ENCODE measurements at regions not wholly inside any gene's neighbourhood (a gene's known extent, or its start where the extent isn't known, plus 50 kb on each side); places are given as distances from the start of the nearest gene placed in this dataset.
A peak's percentile ranks its signal among the peaks of the same experiment; 100 is the strongest.
"Not testable (repeated sequence)": the region's sequence is repeated elsewhere in the genome, so short reads cannot be mapped to it uniquely, and the experiment has no call there.

DNA sequence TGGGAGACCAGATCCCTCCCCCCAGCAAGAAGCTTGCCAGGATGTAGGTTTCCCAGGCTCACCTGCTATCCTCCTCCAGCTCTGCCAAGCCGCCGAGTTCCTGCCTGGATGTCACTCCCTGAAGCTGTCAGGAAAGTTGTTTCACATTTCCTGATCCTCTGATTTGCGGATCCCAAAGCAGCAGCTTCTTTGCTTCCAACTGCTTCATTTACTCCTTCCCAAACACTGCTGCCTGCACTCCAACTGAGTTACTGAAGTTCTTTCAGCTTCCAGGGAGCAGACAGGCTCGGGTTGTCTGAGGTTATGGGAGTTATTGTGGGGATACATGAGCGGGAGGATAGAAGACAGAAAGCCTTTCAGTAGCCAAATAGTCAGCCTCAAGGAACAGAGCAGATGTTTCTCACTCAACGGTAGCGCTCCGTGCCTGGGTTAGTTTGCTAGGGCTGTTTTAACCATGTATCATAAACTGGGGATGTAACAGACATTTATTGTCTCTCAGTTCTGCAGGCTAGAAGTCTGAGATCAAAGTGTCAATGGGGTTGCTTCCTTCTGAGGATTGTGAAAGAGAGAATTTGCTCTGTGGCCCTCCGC is 516.0 kb downstream of the REEP3 start:
- peak; percentile 24 for DNase-seq

DNA sequence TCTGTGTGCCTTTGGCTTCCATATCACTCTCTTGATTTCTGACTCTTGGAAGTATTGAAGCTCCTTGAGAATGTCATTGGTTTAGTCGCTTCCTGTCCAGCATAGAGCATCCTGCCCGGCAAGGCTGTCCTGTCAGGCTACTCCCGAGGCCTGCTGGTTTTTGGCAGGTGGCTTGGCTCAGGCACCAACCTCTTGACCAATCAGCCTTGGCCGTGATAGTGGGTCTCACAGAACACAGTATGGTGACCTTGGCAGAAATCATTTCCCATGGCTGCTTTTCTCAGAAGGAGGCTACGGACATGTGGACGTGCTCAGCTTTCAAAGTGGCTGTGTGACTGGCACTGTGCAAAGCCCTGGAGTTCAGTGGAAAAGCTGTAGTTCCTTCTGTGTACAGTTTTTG is 516.9 kb downstream of the REEP3 start:
- no peak for DNase-seq

DNA sequence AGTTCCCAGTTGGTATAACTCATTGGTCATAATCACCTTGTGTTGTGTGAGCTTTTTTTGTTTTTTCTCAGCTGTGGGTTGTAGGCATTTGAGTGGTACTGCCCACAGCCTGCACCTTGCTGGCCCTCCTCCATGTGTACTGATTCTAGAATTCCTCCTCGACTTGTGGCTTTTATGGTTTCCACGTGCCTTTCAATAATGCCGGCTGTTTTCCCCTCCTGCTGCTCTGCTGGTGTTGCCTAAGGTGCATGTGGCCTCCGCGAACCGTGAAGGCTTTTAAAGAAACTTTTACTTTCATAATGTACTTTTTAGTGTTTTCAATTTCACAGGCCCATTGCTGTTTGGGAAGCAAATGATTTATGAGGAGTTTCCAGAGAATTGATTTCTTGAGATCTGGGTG is 518.0 kb downstream of the REEP3 start:
- no peak for DNase-seq

DNA sequence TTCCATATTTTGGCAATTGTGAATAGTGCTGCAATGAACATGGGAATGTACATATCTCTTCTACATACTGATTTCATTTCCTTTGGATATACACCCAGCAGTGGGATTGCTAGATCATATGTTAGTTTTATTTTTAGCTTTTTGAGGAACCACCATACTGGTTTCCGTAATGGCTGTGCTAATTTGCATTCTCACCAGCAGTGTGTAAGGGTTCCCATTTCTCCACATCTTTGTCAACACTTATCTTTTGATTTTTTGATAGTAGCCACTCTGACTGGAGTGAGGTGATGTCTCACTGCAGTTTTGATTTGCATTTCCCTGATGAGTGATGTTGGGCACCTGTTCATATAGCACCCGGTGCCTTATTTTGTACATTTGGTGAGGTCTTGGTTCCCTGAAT is 519.6 kb downstream of the REEP3 start:
- DNase-seq = no peak

DNA sequence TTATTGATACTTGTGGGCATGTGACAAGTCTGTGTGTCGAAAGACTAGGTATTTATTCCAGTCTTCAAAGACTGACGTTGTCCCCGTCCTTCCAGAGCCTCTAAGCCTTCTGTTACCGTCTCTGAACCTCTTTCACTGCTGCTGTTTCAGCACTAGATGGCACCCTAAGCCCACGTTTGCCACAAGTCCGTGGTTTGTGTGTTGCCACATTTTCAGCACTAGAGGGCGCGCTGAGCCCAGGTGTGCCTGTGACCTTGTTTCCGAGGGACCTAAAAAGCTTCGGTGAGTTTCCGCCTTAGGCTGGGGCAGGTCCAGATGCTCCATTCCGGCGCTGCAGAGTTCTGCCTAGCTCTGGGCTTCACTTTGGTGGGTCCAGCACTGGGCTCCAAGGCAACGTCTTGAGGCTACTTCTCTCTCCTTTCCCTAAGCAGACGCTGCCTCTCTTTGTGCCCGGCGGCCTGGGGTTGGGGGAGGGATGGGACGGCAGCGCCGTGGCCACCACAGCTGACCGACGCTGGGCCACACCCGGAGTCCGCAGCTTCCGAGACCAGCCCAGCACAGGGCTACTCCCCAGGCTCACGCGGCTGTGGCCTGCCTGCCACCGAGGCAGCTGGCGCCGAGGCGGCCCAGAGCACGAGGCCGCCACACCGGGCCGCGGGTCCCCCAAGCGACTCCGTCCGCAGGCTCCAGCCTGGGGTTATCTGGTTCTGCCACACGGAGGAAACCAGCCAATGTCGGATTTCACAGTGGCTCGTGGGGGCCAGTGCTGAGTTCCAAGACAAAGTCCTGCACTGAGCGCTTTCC is 520.2 kb downstream of the REEP3 start:
- peak; percentile 75 for DNase-seq

DNA sequence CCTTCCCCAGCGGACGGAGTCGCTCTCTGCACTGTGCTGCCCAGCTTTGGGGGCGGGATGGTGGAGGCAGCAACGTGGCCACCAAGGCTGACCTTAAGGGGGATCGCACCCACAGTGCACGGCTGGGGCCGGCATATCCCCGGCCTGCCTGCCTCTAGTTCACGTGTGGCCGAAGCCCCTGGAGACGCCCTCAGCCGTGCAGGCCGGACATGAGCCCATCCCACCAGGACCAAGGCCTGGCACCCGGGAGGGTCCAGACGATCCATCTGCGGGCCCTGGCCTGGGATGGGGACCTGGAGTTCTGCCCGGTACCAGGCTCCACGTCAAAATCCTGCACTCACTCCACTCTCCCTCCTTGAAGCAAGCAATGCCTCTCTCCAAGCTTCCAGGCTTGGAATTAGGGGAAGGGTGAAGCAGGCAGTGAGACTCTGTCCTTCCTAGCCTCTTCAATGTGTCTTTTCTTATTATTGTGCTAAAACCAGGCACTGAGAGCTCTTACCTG is 520.8 kb downstream of the REEP3 start:
- DNase-seq = no peak

DNA sequence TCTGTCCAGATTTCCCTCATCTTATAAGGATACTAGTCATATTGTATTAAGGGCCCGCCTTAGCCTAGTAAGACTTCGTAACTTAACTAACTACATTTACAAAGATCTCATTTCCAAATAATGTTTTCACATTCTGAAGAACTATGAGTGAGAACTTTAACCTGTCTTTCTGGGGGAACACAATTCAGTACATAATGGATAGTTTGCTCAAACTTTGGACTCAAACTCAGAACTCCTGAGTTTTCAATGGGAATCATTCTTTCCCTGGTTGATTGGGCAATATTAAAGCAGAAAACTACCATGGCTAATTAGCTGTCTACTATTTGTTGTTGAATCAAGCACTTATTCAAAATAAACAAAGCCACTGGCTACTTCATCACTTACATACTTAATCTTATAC is 522.9 kb downstream of the REEP3 start:
- DNase-seq = no peak

DNA sequence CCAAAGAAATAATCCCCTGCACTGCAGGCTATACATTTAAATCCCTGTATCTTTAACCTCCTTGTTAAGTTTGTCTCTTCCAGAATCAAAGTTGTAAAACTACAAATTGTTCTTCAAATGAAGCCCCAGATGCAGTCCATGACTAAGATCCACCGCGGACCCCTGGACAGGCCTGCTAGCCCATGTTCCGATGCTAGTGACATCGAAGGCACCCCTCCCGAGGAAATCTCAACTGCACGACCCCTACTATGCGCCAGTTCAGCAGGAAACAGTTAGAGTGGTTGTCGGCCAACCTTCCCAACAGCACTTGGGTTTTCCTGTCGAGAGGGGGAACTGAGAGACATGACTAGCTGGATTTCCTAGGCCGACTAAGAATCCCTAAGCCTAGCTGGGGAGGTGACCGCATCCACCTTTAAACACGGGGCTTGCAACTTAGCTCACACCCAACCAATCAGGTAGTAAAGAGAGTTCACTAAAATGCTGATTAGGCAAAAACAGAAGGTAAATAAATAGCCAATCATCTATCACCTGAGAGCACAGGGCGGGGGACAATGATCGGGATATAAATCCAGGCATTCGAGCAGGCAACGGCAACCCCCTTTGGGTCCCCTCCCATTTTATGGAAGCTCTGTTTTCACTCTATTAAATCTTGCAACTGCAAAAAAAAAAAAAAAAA is 523.9 kb downstream of the REEP3 start:
- DNase-seq = not testable (repeated sequence)

DNA sequence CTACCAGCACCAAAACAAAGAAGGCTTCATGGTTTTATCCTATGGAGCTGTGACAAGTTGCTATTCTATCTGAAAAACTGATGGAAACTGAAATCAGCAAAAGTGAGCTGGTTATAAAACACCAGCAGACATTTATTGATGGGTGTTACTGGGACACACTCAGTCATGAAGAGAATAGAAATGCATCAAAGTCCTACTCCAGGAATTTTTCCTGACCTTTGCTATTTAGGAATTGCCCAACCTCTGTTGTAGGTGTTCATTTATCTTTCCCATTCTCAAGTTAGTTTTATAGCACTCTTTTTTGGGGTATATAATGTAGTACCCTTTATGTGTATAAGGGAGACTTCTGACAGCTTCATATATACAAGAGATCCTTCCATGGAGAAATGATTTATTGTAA is 533.2 kb downstream of the REEP3 start:
- no peak for DNase-seq

DNA sequence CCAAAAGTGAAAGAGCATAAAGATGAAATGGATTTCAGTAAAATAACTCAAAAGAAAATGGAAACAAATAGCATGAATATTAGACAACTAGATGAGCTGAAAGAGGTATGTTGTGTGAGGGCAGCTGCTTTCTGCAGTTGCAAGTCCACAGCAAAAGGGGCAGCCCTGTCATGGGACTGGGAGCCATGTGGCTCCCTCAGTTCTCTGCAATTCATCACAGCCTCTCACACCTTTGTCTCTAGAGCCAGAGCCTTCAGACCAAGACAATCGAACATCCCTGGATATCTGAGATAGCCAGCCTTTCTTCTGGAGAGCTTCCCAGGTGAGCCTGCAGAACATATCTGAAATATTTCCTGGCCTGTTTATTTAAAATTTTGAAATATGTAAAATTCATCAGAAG is 538.7 kb downstream of the REEP3 start:
- no peak for DNase-seq

DNA sequence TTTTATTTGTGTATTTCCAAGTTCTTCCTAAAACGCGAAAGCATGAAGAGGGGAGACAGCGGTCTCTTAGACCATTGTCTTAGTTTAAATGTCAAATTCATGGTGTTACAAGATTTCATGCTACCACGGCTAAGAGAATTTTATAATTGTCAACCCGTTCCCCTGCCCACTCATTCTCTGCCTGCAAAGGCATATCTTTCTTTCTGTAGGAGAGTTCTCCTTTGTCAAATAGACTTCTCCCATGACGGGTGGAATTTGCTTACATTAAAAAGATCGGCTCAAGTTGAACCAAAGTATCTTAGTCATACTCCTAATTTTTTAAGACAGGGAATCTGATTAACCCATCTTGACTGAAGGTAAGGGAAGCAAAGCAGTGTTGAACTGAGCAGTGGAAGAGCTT is 539.2 kb downstream of the REEP3 start:
- no peak for DNase-seq

DNA sequence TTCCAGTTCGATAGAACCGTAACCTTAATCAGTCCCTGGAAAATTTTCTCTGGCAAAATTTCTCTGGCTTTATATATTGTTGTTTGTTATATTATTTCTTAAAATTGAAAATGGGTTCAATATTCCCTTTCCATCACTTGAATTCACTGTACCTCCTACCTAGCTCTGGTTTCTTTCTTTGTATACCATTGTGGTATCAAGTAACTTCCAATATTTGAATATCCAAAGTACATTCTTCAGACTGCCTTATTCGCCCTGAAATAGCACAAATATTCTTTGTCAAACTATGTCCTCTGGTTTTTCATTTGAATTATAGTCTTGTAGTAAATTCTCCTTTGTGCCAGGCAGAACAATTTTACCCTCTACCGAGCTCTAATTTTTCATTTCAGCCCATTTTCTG is 541.6 kb downstream of the REEP3 start:
- DNase-seq = no peak

DNA sequence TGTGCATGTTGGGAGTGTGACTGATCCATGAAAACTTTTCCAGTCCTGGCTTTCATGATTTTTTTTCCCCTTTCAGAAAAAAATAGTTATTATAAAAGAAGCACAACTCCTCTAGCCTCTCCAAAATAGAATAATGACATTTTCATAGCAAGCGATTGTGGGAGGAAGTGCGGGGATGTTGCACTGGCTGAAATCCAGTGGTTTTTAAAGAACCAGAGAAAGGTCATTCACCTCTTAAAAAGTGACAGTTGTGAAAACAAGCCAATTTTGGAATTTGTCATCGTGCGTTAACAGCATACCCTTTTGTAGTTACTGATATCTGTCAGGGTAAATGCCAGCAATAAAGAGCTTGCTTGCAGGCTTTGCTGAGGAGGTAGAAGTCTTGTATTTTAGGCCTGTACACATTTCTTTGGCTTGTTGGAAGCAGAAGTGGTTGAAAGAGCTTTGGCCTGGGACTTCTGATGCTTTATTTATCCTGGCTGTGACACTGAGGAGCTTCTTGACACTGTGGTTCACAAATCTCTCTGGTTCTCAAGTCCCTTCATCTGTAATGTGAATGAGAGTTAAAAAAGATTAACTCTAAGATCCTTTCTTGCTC is 545.9 kb downstream of the REEP3 start:
- no peak for DNase-seq

DNA sequence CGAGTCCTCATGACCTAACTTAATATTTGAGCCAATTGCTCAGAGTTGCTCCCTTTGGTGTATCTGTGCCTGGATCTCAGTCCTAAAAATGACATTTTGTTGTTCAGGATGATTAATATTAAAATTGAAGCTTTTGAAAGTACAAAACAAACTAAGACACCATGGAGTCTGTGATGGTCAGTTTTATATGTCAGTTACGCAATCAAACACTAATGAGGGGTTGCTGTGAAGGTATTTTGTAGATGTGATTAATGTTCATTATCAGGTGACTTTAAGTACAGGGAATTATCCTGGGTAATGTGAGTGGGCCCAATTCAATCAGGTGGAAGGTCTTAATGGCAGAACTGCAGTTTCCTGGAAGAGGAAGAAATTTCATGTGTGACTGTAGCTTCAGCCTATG is 546.7 kb downstream of the REEP3 start:
- DNase-seq = no peak

DNA sequence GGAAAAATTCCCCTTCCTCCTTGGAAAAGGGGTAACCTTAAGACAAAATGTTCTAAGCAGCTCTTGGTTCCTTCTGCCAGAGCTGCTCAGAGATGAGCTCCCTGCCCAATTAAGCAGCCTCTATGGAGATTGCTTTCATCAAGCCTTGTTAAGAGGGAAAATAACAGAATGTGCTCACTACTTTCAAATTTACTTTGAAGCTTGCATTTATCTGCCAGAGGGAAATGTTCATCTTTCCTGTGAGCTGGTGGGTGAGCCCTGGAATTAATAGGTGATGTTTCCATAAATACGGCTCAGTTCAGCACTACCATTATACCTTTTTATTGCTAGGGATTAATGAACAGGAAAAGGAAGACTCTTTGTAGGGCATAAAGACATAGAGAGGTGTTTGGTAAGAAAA is 549.0 kb downstream of the REEP3 start:
- DNase-seq = no peak

DNA sequence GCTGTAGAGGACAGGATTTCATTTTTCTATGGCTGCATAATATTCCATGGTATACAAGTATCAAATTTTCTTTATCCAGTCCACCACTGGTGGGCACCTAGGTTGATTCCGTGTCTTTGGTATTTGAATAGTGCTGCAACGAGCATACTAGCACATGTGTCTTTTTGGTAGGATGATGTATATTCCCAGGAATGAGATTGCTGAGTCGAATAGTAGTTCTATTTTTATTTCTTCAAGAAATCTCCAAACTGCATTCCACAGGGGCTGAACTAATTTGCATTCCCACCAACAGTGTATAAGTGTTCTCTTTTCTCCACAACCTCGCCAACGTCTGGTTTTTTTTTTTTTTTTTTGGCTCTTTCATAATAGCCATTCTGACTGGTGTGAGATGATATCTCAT is 550.0 kb downstream of the REEP3 start:
- peak; percentile 83 for DNase-seq

DNA sequence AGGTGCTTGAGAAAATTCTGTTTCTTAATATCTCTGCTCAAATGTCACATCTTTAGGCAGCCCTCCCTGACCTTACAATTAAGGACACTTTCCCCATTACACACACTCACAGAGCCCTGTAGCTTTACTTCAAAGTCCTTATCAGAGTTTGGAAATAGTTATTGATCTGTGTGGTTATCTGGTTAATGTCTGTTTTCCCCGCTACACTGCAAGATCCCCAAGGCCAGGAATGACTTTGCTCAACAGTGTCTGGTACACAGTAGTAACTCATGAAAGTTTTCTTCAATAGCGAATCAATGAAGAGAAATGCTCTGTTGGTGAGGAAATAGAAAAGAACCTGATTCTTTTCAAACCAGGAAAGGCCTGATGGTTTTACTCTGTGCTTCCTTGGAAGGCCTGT is 554.4 kb downstream of the REEP3 start:
- no peak for DNase-seq

DNA sequence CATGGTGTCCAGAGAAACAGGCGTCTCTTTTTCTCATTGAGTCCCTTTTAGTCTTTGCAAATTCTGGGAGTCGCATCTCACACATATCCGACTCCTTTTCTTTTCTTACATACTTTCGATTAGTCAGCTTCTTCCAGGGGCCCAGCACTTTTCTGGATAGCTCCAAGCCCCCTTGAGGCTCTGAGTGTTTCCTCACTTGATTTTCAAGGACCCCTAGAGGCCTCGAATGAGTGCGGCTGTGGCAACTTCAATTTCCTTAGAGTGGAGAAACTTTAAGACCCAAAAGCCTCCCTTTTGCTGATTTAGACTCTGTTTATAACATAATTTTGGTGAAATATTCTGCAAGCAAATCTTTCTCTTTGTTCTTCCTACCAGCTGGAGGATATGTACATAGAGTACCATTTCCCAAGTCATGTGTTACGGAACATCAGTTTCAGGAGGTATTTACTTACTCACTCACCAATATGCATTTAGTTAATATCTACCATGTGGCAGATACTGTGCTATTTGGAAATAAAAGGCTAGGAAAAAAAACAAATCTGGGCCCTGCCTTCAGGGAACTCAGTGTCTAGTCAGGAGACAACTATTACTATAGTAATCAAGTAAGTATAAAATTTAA is 555.2 kb downstream of the REEP3 start:
- no peak for DNase-seq

DNA sequence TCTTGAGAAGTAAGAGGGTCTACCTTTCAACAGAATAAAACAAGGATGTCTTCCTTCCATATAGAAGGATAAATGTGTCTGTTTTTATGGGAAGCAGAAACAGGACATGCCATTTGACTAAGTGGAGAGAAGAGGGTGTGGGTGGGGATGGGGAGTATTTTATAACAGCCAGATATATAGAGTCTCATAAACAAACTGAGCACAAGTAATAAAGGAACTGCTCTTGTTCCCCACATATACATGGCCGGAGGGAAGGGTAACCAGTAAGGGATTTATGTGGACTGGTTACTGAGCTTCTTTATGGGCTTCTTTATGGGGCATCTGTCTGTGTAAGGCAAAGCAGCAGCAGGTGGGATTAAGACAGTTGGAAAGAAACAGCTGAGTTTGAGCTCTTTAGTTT is 558.1 kb downstream of the REEP3 start:
- DNase-seq = no peak

DNA sequence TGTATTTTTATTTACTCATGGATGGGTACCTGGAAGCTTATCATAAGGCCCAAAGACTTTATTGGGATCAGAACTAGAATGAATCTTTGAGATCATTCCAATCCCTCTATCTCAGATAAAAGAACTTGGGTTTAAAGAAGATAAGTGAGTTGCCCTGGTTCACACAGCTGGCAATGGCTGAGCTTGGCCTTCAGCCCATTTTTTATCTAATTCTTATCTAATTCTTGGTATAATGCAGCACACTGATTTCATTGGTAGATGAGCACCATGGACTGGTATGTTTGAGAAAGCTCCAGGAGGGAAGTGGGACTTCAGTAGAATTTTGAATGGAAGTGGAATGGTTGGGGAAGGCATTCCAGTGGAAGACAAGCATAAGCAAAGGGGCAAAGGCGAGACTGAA is 558.9 kb downstream of the REEP3 start:
- DNase-seq = no peak

DNA sequence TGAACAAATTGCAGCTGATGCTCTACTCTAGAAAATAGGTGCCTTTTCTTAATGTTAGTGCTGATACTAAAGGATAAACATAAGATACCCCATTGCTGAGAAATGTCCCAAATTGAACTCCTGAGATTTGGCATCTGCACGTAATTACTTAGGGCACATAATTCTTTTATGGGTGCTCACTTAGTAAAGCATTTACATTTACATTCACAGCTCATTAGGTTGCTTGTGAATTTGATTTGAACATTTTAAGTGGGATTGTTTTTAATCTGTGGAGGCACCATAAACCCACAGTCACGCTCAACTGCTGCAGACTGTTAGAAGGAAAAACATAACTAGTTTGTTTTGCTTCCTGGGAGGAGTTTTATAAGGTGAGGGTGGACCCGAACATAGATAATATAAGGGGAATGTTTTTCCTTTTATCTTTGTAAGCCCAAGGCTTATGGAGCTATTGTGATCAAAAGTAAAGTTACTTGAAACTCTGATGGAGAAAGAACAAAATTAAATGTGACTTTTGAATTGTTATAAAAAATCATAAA is 560.8 kb downstream of the REEP3 start:
- no peak for DNase-seq

DNA sequence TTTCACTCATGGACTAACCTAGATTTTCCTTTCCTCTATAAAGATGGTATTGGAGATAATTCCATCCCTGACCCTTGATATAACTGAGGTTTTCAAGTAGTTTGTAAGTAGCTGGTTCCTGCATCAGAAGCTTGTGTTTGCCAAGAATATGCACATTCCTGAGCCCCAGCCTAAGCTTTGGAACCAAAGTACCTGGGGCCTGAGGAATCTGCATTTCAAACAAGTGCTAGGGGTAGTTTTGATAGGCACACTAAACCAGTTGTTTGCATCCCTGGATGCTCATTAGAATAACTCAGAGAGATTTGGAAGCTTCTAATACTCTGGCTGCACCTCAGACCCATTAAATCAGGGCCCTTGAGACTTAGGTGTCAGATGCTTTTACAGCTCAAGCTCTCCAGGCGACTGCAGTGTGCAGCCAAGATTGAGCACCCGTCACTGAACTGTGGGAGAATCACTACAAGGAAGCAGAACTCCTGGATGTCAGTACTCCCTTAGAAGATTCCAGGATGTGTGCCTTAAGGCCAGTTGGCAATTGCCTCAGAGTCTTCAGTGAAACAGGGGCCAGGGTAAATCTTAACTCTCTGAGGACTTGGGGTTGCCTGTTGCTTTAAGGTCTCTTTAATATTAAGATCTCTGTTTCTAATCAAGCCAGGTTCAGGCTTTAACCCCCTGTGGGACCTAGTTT is 565.0 kb downstream of the REEP3 start:
- no peak for DNase-seq
